ENCODE measurements at regions not wholly inside any gene's neighbourhood (a gene's known extent, or its start where the extent isn't known, plus 50 kb on each side); places are given as distances from the start of the nearest gene placed in this dataset.

DNA sequence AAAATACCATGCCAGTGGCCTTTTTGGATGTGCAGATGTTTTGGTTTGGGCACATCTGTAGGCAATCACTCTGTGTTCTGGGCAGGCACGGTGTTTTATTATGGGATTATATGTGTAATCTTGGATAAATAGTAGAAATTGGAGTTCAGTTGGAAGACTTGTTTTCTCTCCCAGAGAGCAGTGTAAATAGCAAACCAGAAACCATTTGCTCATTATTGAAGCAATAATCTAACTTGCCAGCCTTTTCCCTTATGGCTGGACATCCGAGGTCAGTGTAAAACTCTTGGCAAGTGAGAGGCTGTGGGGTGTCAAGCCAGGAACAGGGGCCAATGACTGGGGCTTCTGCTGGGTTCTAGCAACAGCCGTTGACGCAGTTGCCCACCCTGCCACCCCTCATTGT is 69.9 kb downstream of the IRX3 start:
- TF ChIP-seq, protein P1, sequence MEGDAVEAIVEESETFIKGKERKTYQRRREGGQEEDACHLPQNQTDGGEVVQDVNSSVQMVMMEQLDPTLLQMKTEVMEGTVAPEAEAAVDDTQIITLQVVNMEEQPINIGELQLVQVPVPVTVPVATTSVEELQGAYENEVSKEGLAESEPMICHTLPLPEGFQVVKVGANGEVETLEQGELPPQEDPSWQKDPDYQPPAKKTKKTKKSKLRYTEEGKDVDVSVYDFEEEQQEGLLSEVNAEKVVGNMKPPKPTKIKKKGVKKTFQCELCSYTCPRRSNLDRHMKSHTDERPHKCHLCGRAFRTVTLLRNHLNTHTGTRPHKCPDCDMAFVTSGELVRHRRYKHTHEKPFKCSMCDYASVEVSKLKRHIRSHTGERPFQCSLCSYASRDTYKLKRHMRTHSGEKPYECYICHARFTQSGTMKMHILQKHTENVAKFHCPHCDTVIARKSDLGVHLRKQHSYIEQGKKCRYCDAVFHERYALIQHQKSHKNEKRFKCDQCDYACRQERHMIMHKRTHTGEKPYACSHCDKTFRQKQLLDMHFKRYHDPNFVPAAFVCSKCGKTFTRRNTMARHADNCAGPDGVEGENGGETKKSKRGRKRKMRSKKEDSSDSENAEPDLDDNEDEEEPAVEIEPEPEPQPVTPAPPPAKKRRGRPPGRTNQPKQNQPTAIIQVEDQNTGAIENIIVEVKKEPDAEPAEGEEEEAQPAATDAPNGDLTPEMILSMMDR (IDR thresholded peaks at IDR 0.05) = no peak
- no peak for TF ChIP-seq POLR2A (IDR thresholded peaks at IDR 0.05)
- TF ChIP-seq POLR2AphosphoS5 (IDR thresholded peaks at IDR 0.05) = no peak
- no peak for TF ChIP-seq EP300 (IDR thresholded peaks at IDR 0.05; ENCODE audit: low read depth)
- Histone ChIP-seq H3K4me3 (no peak overlapping the region), H3K4me1 (no peaks in the 10 kb centered on the region), H3K36me3 (no peaks in the 10 kb centered on the region), H3K27me3 (peaks cover 18% of the 10 kb centered on the region), H3K9me3 (no peaks in the 10 kb centered on the region), H3K27ac (no peak overlapping the region)
- no peak for DNase-seq
- 63 to 64% methylated on average over 1 to 4 of the region's 4 CpGs for WGBS, 2 donors (ENCODE audit: low coverage in 1 of 2)
- intact Hi-C loops (cut with DNase I; ENCODE audit: low total_unique reads) = no loop called here
- in situ Hi-C loops (cut with MboI; ENCODE audit: low pct_ligation_motif_present in 1 of 4, low pct_unique_long_range_greater_than_20kb in 1 of 4, low sequenced_read_pairs in 3 of 4) = no loop called here

DNA sequence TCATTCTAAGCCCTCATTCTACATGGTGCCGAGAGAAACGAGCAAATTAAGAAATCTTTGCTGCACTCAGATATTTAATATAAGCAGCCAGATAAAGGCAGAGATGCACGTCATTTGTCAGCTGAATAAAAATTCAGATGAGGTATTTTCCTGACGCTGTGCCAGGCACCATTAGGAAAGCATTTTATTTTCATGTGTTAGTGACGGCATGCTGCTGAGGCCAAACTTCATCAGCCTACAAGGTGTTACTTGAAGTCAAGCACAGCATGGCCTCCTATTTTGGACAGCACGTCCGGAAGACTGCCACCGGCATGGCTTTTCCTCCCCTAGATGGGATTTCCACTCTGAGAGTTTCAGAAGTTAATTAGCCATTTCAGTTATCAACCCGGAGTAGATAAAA is 70.3 kb downstream of the IRX3 start:
- no peak overlapping the region for H3K4me3 ChIP-seq
- intact Hi-C loops (cut with DNase I; ENCODE audit: low total_unique reads) (no loop called here), in situ Hi-C loops (cut with MboI; ENCODE audit: low pct_ligation_motif_present in 1 of 4, low pct_unique_long_range_greater_than_20kb in 1 of 4, low sequenced_read_pairs in 3 of 4) (no loop called here)
- no peak overlapping the region for H3K27ac ChIP-seq
- H3K9me3 ChIP-seq = no peaks in the 10 kb centered on the region
- TF ChIP-seq EP300 (IDR thresholded peaks at IDR 0.05; ENCODE audit: low read depth) (no peak), POLR2AphosphoS5 (IDR thresholded peaks at IDR 0.05) (no peak), POLR2A (IDR thresholded peaks at IDR 0.05) (no peak)
- TF ChIP-seq, protein P1 (IDR thresholded peaks at IDR 0.05) = no peak
- H3K27me3 ChIP-seq = peaks cover 18% of the 10 kb centered on the region
- WGBS, 2 donors (ENCODE audit: low coverage in 1 of 2) = 65 to 81% methylated on average over 5 to 9 of the region's 9 CpGs
- no peaks in the 10 kb centered on the region for H3K36me3 ChIP-seq
- H3K4me1 ChIP-seq = no peaks in the 10 kb centered on the region
- DNase-seq = no peak

DNA sequence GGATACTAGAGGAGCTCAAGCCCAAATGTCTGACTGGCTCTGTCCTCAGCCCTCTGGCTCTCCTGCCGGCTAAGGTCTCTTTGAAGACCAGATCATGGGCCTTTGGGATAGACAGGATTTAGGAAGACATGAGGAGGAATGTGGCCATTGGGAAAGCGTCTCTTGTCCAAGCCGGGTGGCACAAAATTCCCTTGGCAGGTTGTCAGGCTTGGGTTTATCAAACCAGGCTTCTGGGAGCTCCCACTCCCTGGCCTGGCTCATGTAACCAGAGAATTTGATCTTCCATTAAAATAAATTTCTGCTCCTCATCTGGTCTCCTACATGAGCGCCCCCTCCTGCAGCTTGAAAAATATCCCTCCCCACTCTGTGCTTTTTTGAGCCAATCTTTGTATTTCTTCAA is 71.1 kb downstream of the IRX3 start:
- in situ Hi-C loops (cut with MboI; ENCODE audit: low pct_ligation_motif_present in 1 of 4, low pct_unique_long_range_greater_than_20kb in 1 of 4, low sequenced_read_pairs in 3 of 4) = no loop called here
- H3K27me3 ChIP-seq = peaks cover 18% of the 10 kb centered on the region
- no peaks in the 10 kb centered on the region for H3K9me3 ChIP-seq
- no peak overlapping the region for H3K4me3 ChIP-seq
- WGBS, 2 donors (ENCODE audit: low coverage in 1 of 2) = 63 to 88% methylated on average over 1 to 4 of the region's 4 CpGs
- no peaks in the 10 kb centered on the region for H3K4me1 ChIP-seq
- intact Hi-C loops (cut with DNase I; ENCODE audit: low total_unique reads) = no loop called here
- TF ChIP-seq POLR2A (IDR thresholded peaks at IDR 0.05) (no peak), POLR2AphosphoS5 (IDR thresholded peaks at IDR 0.05) (no peak), EP300 (IDR thresholded peaks at IDR 0.05; ENCODE audit: low read depth) (no peak)
- H3K36me3 ChIP-seq = no peaks in the 10 kb centered on the region
- no peak overlapping the region for H3K27ac ChIP-seq
- no peak for DNase-seq

DNA sequence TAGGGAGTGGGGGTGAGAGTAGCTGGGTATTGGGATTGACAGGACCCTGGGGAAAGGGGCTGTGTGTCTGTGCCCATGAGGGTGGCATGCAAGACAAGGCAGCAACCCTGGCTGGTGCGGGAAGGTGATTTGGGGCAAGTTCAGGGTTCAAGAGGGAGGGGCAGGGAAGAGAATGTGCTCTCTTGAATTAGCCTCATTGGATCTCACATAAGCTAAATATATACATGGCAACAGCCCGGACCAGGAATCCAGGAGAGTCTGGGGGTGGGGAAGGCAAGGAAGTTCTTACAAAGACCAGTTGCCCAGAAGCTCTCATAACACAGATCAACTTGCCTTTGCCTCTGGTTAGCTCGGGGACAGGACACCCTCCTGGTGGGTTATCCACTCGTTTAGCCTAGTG is 73.3 kb downstream of the IRX3 start:
- Histone ChIP-seq H3K27ac (no peak overlapping the region), H3K36me3 (no peaks in the 10 kb centered on the region), H3K27me3 (peaks cover 15% of the 10 kb centered on the region), H3K9me3 (no peaks in the 10 kb centered on the region), H3K4me1 (no peaks in the 10 kb centered on the region), H3K4me3 (no peak overlapping the region)
- 69 to 90% methylated on average over 2 to 4 of the region's 4 CpGs for WGBS, 2 donors (ENCODE audit: low coverage in 1 of 2)
- intact Hi-C loops (cut with DNase I; ENCODE audit: low total_unique reads) (no loop called here), in situ Hi-C loops (cut with MboI; ENCODE audit: low pct_ligation_motif_present in 1 of 4, low pct_unique_long_range_greater_than_20kb in 1 of 4, low sequenced_read_pairs in 3 of 4) (no loop called here)
- DNase-seq = no peak
- TF ChIP-seq POLR2A (IDR thresholded peaks at IDR 0.05) (no peak), EP300 (IDR thresholded peaks at IDR 0.05; ENCODE audit: low read depth) (no peak), POLR2AphosphoS5 (IDR thresholded peaks at IDR 0.05) (no peak)
- TF ChIP-seq, protein P1 (IDR thresholded peaks at IDR 0.05) = no peak

DNA sequence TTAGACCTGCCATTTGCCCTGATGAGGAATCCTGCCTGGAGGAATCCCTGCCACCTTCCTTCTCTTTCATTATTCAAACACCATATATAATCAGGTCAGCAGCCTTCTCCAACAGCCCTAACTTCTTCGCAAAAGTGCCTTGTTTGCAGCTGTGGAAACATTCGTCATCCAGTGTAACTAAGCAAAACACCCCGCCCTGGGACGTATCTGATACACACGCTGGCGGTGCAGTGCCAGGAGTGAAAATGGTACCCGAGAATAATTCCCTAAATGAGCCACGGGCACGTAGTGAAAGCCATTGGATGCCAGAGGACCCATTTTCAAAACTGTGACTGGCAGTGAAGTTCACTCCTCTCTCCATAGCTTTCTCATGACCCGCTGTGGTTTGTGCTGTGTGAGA is 73.7 kb downstream of the IRX3 start:
- peaks cover 16% of the 10 kb centered on the region for H3K27me3 ChIP-seq
- no peak overlapping the region for H3K4me3 ChIP-seq
- H3K4me1 ChIP-seq = no peaks in the 10 kb centered on the region
- no peak for DNase-seq
- no peak overlapping the region for H3K27ac ChIP-seq
- TF ChIP-seq POLR2AphosphoS5 (IDR thresholded peaks at IDR 0.05) (no peak), POLR2A (IDR thresholded peaks at IDR 0.05) (no peak), EP300 (IDR thresholded peaks at IDR 0.05; ENCODE audit: low read depth) (no peak)
- TF ChIP-seq, protein P1 (IDR thresholded peaks at IDR 0.05) = no peak
- H3K36me3 ChIP-seq = no peaks in the 10 kb centered on the region
- intact Hi-C loops (cut with DNase I; ENCODE audit: low total_unique reads) (no loop called here), in situ Hi-C loops (cut with MboI; ENCODE audit: low pct_ligation_motif_present in 1 of 4, low pct_unique_long_range_greater_than_20kb in 1 of 4, low sequenced_read_pairs in 3 of 4) (no loop called here)
- WGBS, 2 donors (ENCODE audit: low coverage in 1 of 2) = 67 to 71% methylated on average over 1 to 10 of the region's 10 CpGs
- H3K9me3 ChIP-seq = no peaks in the 10 kb centered on the region
